KMS-11 (cell line): ENCODE measurements at regions not wholly inside any gene's neighbourhood (a gene's known extent, or its start where the extent isn't known, plus 50 kb on each side); places are given as distances from the start of the nearest gene placed in this dataset.

Experiments
- H2AFZ ChIP-seq: fragments of 200-600 bp; sonication (generic); 2 replicates; pipeline ENCODE4 v1.6.1; 2016; ENCODE audit warnings: antibody characterized with exemption, mixed run types, low read depth
- H3K27ac ChIP-seq: fragments of 200-600 bp; sonication (generic); 2 replicates; pipeline ENCODE4 v1.6.1; 2016; ENCODE audit warnings: mild to moderate bottlenecking, mixed run types
- H3K27me3 ChIP-seq: fragments of 200-600 bp; sonication (generic); 2 replicates; pipeline ENCODE4 v1.6.1; 2017; ENCODE audit warnings: mild to moderate bottlenecking, low read depth, mixed run types, moderate library complexity; ENCODE audit not compliant: insufficient read depth
- H3K36me3 ChIP-seq: fragments of 200-600 bp; sonication (generic); 2 replicates; pipeline ENCODE4 v1.6.1; 2017; ENCODE audit warnings: mild to moderate bottlenecking, mixed run types; ENCODE audit not compliant: insufficient read depth
- H3K4me1 ChIP-seq: fragments of 200-600 bp; sonication (generic); 2 replicates; pipeline ENCODE4 v1.6.1; 2016; ENCODE audit warnings: mild to moderate bottlenecking, low read depth, mixed run types; ENCODE audit not compliant: poor library complexity, severe bottlenecking
- H3K4me2 ChIP-seq: fragments of 200-600 bp; sonication (generic); 2 replicates; pipeline ENCODE4 v1.7.0; 2016; ENCODE audit warnings: mild to moderate bottlenecking, mixed run types
- H3K4me3 ChIP-seq: fragments of 200-600 bp; sonication (generic); IDR thresholded peaks from 2 replicates; pipeline ENCODE4 v1.6.1; 2017; ENCODE audit warnings: low read depth, low read length, mixed read lengths; ENCODE audit not compliant: insufficient read depth
- H3K79me2 ChIP-seq: fragments of 200-600 bp; sonication (generic); 2 replicates; pipeline ENCODE4 v1.6.1; 2016; ENCODE audit warnings: low read depth, mixed run types; ENCODE audit not compliant: insufficient read depth
- H3K9ac ChIP-seq: fragments of 200-600 bp; sonication (generic); 2 replicates; pipeline ENCODE4 v1.6.1; 2016; ENCODE audit warnings: mild to moderate bottlenecking, mixed run types
- H4K20me1 ChIP-seq: fragments of 200-600 bp; sonication (generic); 2 replicates; pipeline ENCODE4 v1.6.1; 2016; ENCODE audit warnings: mild to moderate bottlenecking, mixed run types; ENCODE audit not compliant: insufficient read depth
- CTCF ChIP-seq: fragments of 200-600 bp; sonication (generic); conservative IDR thresholded peaks from 2 replicates; pipeline ENCODE4 v1.6.1; 2017; ENCODE audit warnings: low read depth, mild to moderate bottlenecking, antibody characterized with exemption, low read length, moderate library complexity, mixed read lengths

- no peak overlapping the region for H3K9ac ChIP-seq
- no peak for TF ChIP-seq CTCF
Measured at GRCh38 chr19:31049431-31049830, 299.8 kb downstream of the TSHZ3 start.

GRCh38 chr19:31046024-31046423 lies 303.2 kb downstream of the TSHZ3 start:
- H4K20me1 ChIP-seq, result no peaks in the 10 kb centered on the region
- no peak overlapping the region for H3K4me3 ChIP-seq
- no peaks in the 10 kb centered on the region for H3K79me2 ChIP-seq
- H3K4me1 ChIP-seq, result no peaks in the 10 kb centered on the region
- H3K9ac ChIP-seq, result no peak overlapping the region
- no peaks in the 10 kb centered on the region for H3K27me3 ChIP-seq
- no peak overlapping the region for H3K4me2 ChIP-seq
- H3K27ac ChIP-seq, result no peak overlapping the region
- no peak for TF ChIP-seq CTCF
- no peak overlapping the region for H2AFZ ChIP-seq
- H3K36me3 ChIP-seq, result no peaks in the 10 kb centered on the region

More at GRCh38 chr19:31049431-31049830, 299.8 kb downstream of the TSHZ3 start:
- H3K27ac ChIP-seq, result no peak overlapping the region
- H3K79me2 ChIP-seq, result no peaks in the 10 kb centered on the region
- H4K20me1 ChIP-seq, result no peaks in the 10 kb centered on the region
- no peak overlapping the region for H3K4me3 ChIP-seq
- H3K4me1 ChIP-seq, result no peaks in the 10 kb centered on the region
- H3K36me3 ChIP-seq, result no peaks in the 10 kb centered on the region
- no peak overlapping the region for H2AFZ ChIP-seq
- H3K4me2 ChIP-seq, result no peak overlapping the region
- H3K27me3 ChIP-seq, result no peaks in the 10 kb centered on the region

- Histone ChIP-seq H3K27me3 (no peaks in the 10 kb centered on the region), H3K4me2 (no peak overlapping the region), H2AFZ (no peak overlapping the region), H3K36me3 (no peaks in the 10 kb centered on the region), H3K9ac (no peak overlapping the region), H4K20me1 (no peaks in the 10 kb centered on the region), H3K4me1 (no peaks in the 10 kb centered on the region), H3K27ac (no peak overlapping the region), H3K79me2 (no peaks in the 10 kb centered on the region), H3K4me3 (no peak overlapping the region)
- no peak for TF ChIP-seq CTCF
Measured at GRCh38 chr19:31041461-31041860, 307.8 kb downstream of the TSHZ3 start.

- H3K4me3 ChIP-seq, result no peak overlapping the region
- no peak overlapping the region for H2AFZ ChIP-seq
- H3K4me2 ChIP-seq, result no peak overlapping the region
- H3K4me1 ChIP-seq, result no peaks in the 10 kb centered on the region
- no peaks in the 10 kb centered on the region for H4K20me1 ChIP-seq
- no peak overlapping the region for H3K27ac ChIP-seq
- TF ChIP-seq CTCF, result no peak
- no peak overlapping the region for H3K9ac ChIP-seq
- no peaks in the 10 kb centered on the region; the same call in 1 of the 2 replicates for H3K36me3 ChIP-seq
- no peaks in the 10 kb centered on the region for H3K79me2 ChIP-seq
- no peaks in the 10 kb centered on the region for H3K27me3 ChIP-seq
Measured at GRCh38 chr19:31039151-31039550, 310.1 kb downstream of the TSHZ3 start.
